Upper lobe of left lung (tissue), 4 donors: ENCODE measurements at regions not wholly inside any gene's neighbourhood (a gene's known extent, or its start where the extent isn't known, plus 50 kb on each side); places are given as distances from the start of the nearest gene placed in this dataset.

Experiments used
- CTCF ChIP-seq, 6 experiments: fragments of 450-650 bp in 4 of 6; fragments of 200-600 bp in 2 of 6; sonication (generic) in 2 of 6; IDR thresholded peaks; one replicate each; pipeline ENCODE4 v1.5.1; 2016 to 2019; ENCODE audit warnings: antibody characterized with exemption in 6 of 6
- EP300 ChIP-seq, 4 donors: sonication (generic); formaldehyde crosslinking; IDR thresholded peaks; one replicate each; pipeline ENCODE4 v1.5.1; 2017; ENCODE audit warnings: antibody characterized with exemption in 4 of 4, control low read depth in 2 of 4
- POLR2A ChIP-seq, 4 donors: fragments of 450-650 bp; IDR thresholded peaks; one replicate each; pipeline ENCODE4 v1.5.1; 2016 to 2017; ENCODE audit warnings: antibody characterized with exemption in 4 of 4, mild to moderate bottlenecking in 2 of 4
- POLR2AphosphoS5 ChIP-seq, 2 donors: sonication (generic); formaldehyde crosslinking; IDR thresholded peaks; one replicate each; pipeline ENCODE4 v1.5.1; 2017; ENCODE audit warnings: antibody characterized with exemption in 2 of 2

GRCh38 chrX:109783701-109784079, 50.6 kb upstream of the ACSL4 start:
- TF ChIP-seq POLR2A (IDR thresholded peaks at IDR 0.05) (no peak), CTCF (IDR thresholded peaks at IDR 0.05) (no peak), POLR2AphosphoS5 (IDR thresholded peaks at IDR 0.05) (no peak), EP300 (IDR thresholded peaks at IDR 0.05) (no peak)
